Thyroid gland (tissue), 4 donors: ENCODE measurements at regions not wholly inside any gene's neighbourhood (a gene's known extent, or its start where the extent isn't known, plus 50 kb on each side); places are given as distances from the start of the nearest gene placed in this dataset.

Experiments
- CTCF ChIP-seq, 6 experiments: fragments of 200-600 bp in 3 of 6; fragments of 450-650 bp in 3 of 6; sonication (generic) in 3 of 6; IDR thresholded peaks; one replicate each; pipeline ENCODE4 v1.5.1; 2016 to 2019; ENCODE audit warnings: antibody characterized with exemption in 6 of 6, mild to moderate bottlenecking in 2 of 6, inconsistent platforms in 1 of 6, moderate library complexity in 1 of 6
- POLR2A ChIP-seq, 2 donors: fragments of 450-650 bp; IDR thresholded peaks; one replicate each; pipeline ENCODE4 v1.6.1; 2017; ENCODE audit warnings: antibody characterized with exemption in 2 of 2, mild to moderate bottlenecking in 2 of 2, moderate library complexity in 1 of 2

DNA sequence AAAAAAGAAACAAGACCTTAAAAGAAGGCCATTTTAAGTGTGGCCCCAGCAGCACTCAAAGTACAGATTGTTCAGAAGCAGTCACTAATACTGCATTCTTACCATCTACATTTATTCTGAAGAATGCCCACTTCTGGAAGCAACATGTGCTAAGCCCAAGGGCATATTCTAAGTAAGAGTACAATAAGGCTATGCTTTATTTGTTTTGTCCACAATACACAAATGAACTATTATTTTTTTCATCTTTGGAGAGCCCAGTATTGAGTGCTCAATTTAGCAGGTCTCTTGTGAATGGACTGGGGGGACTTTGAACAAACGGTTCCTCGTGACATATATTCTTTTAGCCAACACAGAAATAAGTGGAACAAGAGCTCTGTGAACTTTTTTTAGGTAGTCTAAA lies 191.4 kb upstream of the CHORDC1 start:
- TF ChIP-seq CTCF (IDR thresholded peaks at IDR 0.05) (no peak), POLR2A (IDR thresholded peaks at IDR 0.05) (no peak)
